ENCODE measurements at regions not wholly inside any gene's neighbourhood (a gene's known extent, or its start where the extent isn't known, plus 50 kb on each side); places are given as distances from the start of the nearest gene placed in this dataset.

DNA sequence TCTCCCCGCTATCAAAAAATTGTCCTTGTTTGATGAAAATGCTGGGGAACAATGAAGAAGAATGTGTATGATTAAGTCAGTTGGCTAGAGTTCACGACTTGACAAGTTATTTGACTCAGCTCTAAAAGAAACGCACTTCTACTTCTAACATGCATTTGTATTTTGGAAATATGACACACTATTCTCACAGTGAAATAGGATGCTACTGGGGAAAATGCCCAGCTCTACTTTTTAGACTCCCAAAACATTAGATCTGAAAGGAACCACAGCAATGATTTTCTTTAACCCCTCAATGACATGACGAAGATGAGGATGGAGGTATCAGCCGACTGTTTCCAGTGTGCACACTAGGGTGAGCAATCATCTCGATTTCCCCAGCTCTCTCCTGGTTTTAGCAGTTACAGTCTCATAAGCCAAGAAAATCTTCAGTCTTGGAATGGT, 83.6 kb upstream of the PCSK1 start:
- peak; percentile 36 for TF ChIP-seq CTCF (conservative IDR thresholded peaks at IDR 0.05; ENCODE audit: control insufficient read depth, insufficient read depth, low read depth, low read length)
- H3K4me3 ChIP-seq (ENCODE audit: control insufficient read depth, low read depth, low read length) = no peak overlapping the region
- peak; percentile 88 for DNase-seq (ENCODE audit: low read depth)

GRCh38 chr5:96517295-96517694, 84.2 kb upstream of the PCSK1 start:
- peak; percentile 73 for DNase-seq (ENCODE audit: low read depth)
- no peak overlapping the region for H3K4me3 ChIP-seq (ENCODE audit: control insufficient read depth, low read depth, low read length)
- TF ChIP-seq CTCF (conservative IDR thresholded peaks at IDR 0.05; ENCODE audit: control insufficient read depth, insufficient read depth, low read depth, low read length) = no peak

- no peak overlapping the region for H3K4me3 ChIP-seq (ENCODE audit: control insufficient read depth, low read depth, low read length)
- no peak for TF ChIP-seq CTCF (conservative IDR thresholded peaks at IDR 0.05; ENCODE audit: control insufficient read depth, insufficient read depth, low read depth, low read length)
- no peak for DNase-seq (ENCODE audit: low read depth)
Measured at GRCh38 chr5:96520345-96520744, 87.3 kb upstream of the PCSK1 start.

DNA sequence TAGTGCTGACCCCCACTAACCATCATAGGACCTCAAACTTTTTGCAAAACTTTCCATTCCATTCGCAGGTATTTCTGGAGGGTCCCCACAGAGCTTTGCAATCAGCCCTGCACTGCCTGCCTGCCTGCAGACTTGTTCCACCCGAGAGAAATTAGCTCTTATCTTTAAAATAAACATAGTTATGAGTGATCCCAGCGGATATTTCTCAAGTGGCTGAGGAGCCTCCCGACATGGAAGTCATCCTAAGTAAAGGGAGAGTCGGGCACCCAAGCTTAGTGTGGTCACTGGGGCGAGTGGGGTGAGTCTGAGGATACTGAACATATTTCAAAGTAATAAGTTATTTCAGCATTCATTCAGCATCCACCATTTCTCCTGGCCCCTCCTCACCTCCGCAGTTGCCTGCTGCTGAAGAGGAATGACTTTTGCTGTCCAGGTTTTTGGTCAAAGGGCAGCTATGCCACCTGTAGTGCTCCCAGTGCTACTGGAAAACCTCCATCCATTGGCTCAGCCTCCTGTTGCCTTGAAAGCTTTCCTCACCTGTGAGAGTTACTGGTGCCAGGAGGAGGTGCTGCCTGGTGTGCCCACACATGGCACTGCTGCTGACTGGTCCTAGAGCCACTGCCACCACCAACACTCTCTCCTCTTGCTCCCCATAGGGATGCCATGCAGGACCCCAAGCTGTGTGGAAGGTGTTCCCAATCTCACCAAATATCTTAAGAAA, 89.7 kb upstream of the PCSK1 start:
- no peak for DNase-seq (ENCODE audit: low read depth)
- no peak overlapping the region for H3K4me3 ChIP-seq (ENCODE audit: control insufficient read depth, low read depth, low read length)
- no peak for TF ChIP-seq CTCF (conservative IDR thresholded peaks at IDR 0.05; ENCODE audit: control insufficient read depth, insufficient read depth, low read depth, low read length)

- DNase-seq (ENCODE audit: low read depth) = no peak
- no peak for TF ChIP-seq CTCF (conservative IDR thresholded peaks at IDR 0.05; ENCODE audit: control insufficient read depth, insufficient read depth, low read depth, low read length)
- no peak overlapping the region for H3K4me3 ChIP-seq (ENCODE audit: control insufficient read depth, low read depth, low read length)
Measured at GRCh38 chr5:96527768-96528661, 95.0 kb upstream of the PCSK1 start.

GRCh38 chr5:96528826-96529474, 95.9 kb upstream of the PCSK1 start:
- DNase-seq (ENCODE audit: low read depth) = no peak
- no peak for TF ChIP-seq CTCF (conservative IDR thresholded peaks at IDR 0.05; ENCODE audit: control insufficient read depth, insufficient read depth, low read depth, low read length)
- H3K4me3 ChIP-seq (ENCODE audit: control insufficient read depth, low read depth, low read length) = no peak overlapping the region
